Esophagus (tissue), 2 donors: ENCODE measurements at regions not wholly inside any gene's neighbourhood (a gene's known extent, or its start where the extent isn't known, plus 50 kb on each side); places are given as distances from the start of the nearest gene placed in this dataset.

Experiments
- H3K27ac ChIP-seq, 2 donors: one replicate each; pipeline ENCODE4 v1.5.1; 2013; ENCODE audit warnings: low read depth in 2 of 2, mild to moderate bottlenecking in 2 of 2, inconsistent platforms in 1 of 2, low read length in 1 of 2, moderate library complexity in 1 of 2
- H3K27me3 ChIP-seq, 2 donors: one replicate each; pipeline ENCODE4 v1.6.1; 2013; ENCODE audit warnings: low read length in 2 of 2, control low read depth in 1 of 2, mild to moderate bottlenecking in 1 of 2; ENCODE audit not compliant: insufficient read depth in 2 of 2, control insufficient read depth in 1 of 2
- H3K36me3 ChIP-seq, 2 donors: one replicate each; pipeline ENCODE4 v1.6.1; 2013; ENCODE audit warnings: low read length in 1 of 2; ENCODE audit not compliant: control insufficient read depth in 2 of 2, insufficient read depth in 2 of 2
- H3K4me1 ChIP-seq, 2 donors: one replicate each; pipeline ENCODE4 v1.6.1; 2013; ENCODE audit warnings: low read length in 1 of 2; ENCODE audit not compliant: control insufficient read depth in 2 of 2, insufficient read depth in 2 of 2
- H3K4me3 ChIP-seq, 2 donors: one replicate each; pipeline ENCODE4 v1.5.1; 2013; ENCODE audit warnings: low read length in 2 of 2, mild to moderate bottlenecking in 2 of 2, low read depth in 1 of 2, moderate library complexity in 1 of 2
- H3K9me3 ChIP-seq, 2 donors: one replicate each; pipeline ENCODE4 v1.6.1; 2013; ENCODE audit warnings: mild to moderate bottlenecking in 2 of 2, low read depth in 1 of 2, low read length in 1 of 2, moderate library complexity in 1 of 2; ENCODE audit not compliant: control insufficient read depth in 2 of 2, insufficient read depth in 1 of 2
- WGBS, 2 donors: extraction: QIAGEN DNeasy Blood & Tissue Kit; methylation state at CpG; one replicate each; pipeline ENCODE4 v1.1.7; 2013; 5-methylcytosine and 5-hydroxymethylcytosine counted together
- donor health status: healthy with polysubstance abuse.
- donor health status: Bipolar disorder and iron deficiency.

DNA sequence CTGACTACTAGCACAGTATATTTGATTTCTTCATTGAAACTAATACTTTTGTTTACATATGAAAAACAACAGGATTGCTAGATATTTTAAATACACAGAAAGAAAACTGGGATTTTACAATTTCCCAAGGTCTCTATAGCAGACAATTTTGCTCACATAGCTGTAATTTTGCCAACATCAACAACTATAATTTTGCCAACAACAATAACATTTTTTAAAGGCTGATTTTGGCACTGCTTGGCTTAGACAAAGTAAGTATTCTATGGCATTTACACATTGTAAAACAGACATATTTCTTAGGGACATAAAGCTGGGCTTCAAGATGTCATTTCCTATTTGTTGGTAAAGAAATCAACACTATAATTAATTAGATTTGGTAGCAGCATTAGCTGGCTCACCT lies 922.1 kb downstream of the RAB28 start:
- H3K4me1 ChIP-seq: no peaks in the 10 kb centered on the region
- peaks cover 0 to 2% of the 10 kb centered on the region in 2 donors for H3K9me3 ChIP-seq
- H3K27me3 ChIP-seq: peaks cover 0 to 2% of the 10 kb centered on the region in 2 donors
- H3K27ac ChIP-seq: no peak overlapping the region
- H3K4me3 ChIP-seq: no peak overlapping the region
- no peaks in the 10 kb centered on the region for H3K36me3 ChIP-seq

DNA sequence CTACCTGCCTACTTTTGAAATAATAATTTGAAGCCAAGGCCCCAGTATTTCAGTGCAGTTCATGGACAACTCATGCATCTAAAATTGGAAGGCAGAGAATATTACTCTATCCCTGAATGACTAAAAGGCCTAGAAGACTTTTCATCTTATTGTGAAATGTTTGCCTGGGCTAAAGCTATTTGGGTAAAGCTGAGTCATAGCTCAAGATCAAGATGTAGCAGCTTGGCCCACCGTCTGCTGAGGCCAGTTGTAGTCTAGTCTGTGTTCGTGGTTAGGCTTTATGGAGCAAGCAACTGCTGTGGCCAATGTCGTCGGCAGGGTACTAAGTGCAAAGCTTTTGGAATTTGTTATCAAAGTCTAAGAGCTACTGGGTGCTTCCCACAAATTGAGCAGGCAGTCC lies 929.1 kb downstream of the RAB28 start:
- Histone ChIP-seq H3K9me3 (peaks cover 0 to 2% of the 10 kb centered on the region in 2 donors), H3K36me3 (no peaks in the 10 kb centered on the region), H3K27me3 (no peaks in the 10 kb centered on the region), H3K27ac (no peak overlapping the region), H3K4me1 (no peaks in the 10 kb centered on the region), H3K4me3 (no peak overlapping the region)
- WGBS, 2 donors: 77 to 79% methylated on average over 4 of the region's 4 CpGs

DNA sequence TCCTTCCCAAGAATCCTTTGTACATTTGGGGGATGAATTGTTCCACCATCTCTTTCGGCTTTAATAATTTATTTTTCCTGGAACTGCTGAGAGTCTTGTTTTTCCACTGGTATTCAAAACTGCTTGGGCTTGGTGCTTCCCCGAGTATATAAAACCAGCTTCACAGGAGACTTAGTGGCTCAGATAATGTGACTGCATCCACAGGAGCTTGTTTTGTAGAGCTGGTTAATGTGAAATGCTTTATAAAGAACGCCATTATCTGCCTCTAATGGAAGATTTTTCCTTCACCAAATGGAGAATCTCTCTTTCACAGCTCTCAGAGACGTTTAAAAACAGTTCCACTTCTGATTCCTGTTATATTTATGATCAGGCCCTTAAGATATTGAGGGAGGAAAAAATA lies 935.5 kb downstream of the RAB28 start:
- H3K27me3 ChIP-seq: no peaks in the 10 kb centered on the region
- H3K4me3 ChIP-seq: no peak overlapping the region
- H3K36me3 ChIP-seq: no peaks in the 10 kb centered on the region
- H3K27ac ChIP-seq: no peak overlapping the region
- WGBS, 2 donors: 59% methylated on average over 4 of the region's 4 CpGs
- H3K4me1 ChIP-seq: no peaks in the 10 kb centered on the region
- no peaks in the 10 kb centered on the region for H3K9me3 ChIP-seq

DNA sequence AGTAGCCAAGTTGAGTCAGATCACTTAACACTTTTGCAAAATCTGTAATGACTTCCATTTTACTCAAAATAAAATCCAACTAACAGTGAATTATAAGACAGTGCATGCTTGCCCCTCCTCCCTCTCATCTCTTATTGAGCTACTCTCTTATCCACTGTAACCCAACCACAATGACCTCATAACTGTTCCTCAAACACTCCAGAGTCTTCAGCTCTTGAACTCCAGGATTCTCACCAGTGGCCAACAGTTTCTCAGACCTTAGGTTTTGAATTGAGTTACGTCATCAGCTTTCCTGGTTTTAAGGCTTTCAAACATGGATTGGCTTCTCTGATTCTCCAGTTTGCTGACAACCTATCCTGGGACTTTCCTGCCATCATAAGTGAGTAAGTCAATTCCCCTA lies 938.3 kb downstream of the RAB28 start:
- H3K36me3 ChIP-seq: no peaks in the 10 kb centered on the region
- H3K4me3 ChIP-seq: no peak overlapping the region
- no peaks in the 10 kb centered on the region for H3K27me3 ChIP-seq
- no peaks in the 10 kb centered on the region for H3K9me3 ChIP-seq
- no peaks in the 10 kb centered on the region for H3K4me1 ChIP-seq
- WGBS, 2 donors: 80 to 88% methylated on average over 1 of the region's 1 CpG
- H3K27ac ChIP-seq: no peak overlapping the region

DNA sequence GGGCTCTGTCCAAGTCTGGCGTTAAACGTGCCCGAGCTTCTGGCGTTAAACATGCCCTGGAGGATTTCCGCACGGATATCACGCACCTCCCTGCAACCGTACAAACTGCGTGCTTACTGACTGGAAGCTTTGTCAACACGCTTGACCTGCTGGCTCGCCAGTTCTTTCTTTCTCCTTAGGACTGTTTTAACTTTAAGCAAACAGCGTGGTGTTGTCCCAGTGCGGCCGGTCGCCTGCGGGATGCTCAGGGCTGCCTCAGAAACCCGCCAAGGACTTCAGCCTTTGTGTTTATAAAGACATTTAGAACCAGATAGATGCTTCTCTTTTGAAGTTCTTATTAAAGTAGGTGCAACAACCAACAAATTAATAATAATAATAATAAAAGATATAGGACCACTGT lies 946.0 kb downstream of the RAB28 start:
- no peak overlapping the region for H3K4me3 ChIP-seq
- WGBS, 2 donors: 70 to 80% methylated on average over 17 of the region's 17 CpGs
- H3K27me3 ChIP-seq: no peaks in the 10 kb centered on the region
- no peak overlapping the region for H3K27ac ChIP-seq
- no peaks in the 10 kb centered on the region for H3K4me1 ChIP-seq
- H3K36me3 ChIP-seq: no peaks in the 10 kb centered on the region
- H3K9me3 ChIP-seq: peaks cover 0 to 7% of the 10 kb centered on the region in 2 donors

DNA sequence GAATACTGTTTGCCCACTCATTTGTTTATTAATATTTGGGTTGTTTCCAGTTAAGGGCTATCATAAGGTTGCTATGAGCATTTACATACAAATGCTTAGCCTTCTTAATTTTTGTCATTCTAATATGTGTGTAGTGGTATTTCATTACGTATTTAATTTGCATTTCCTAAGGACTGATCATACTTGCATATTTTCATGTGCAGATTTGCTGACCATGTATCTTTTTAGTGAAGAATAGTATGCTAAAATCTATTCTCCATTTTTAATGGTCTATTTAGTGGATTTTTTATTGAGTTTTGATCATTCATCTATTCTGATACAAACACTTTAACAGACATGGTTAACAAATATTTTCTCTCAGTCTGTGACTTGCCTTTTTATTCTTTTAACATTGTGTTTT lies 949.5 kb downstream of the RAB28 start:
- Histone ChIP-seq H3K36me3 (no peaks in the 10 kb centered on the region), H3K4me3 (no peak overlapping the region), H3K9me3 (peaks cover 0 to 3% of the 10 kb centered on the region in 2 donors), H3K27me3 (no peaks in the 10 kb centered on the region), H3K4me1 (no peaks in the 10 kb centered on the region), H3K27ac (no peak overlapping the region)
- WGBS, 2 donors: 82 to 85% methylated on average over 1 of the region's 1 CpG

DNA sequence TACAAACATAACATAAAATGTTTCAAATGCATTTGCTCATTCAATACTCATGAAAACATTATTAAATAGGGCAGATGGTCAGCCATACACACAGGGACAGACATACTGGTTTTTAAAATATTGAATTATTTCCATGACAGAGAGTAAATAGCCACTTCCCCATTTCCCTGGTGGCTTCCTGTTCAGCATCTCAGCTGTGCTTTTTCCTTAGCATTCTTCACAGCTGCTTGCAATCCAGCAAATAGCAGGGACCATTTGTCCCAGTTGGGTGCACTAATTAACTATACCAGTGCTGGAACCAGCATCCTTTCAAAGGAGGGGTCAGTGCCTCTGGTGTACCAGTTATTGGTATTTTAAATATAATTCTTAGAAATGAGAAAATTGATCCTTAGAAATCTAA lies 964.7 kb downstream of the RAB28 start:
- Histone ChIP-seq H3K27me3 (no peaks in the 10 kb centered on the region), H3K9me3 (peaks cover 0 to 3% of the 10 kb centered on the region in 2 donors)

DNA sequence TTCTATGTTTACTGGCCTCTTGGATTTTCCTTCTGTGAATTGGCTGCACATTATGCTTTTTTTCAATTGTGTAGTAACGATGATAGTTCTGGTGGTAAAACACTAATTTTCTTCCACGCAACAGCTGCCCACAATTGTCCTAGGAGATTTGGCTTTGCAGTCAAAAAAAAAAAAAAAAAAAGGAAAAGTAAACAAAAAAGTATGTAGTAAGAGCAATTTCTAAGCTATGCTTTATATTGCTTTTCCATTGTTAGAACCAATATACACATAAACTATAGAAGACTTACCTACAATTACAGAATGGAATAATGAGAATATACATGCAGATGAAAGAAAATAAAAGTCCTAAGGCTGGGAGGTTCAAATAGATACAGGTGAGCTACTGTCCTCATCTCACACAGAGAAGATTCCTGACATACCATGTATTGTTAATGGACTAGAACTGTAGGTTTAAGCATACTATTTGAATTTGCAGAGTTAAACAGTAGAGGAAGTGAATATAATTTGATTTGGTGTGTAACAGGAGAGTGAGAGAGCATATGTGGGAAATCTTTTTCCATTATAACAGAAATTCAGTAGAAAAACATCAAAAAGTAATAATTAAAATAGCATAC lies 976.2 kb downstream of the RAB28 start:
- Histone ChIP-seq H3K36me3 (no peaks in the 10 kb centered on the region), H3K9me3 (peaks cover 0 to 2% of the 10 kb centered on the region in 2 donors)

More for the DNA sequence above, 964.7 kb downstream of the RAB28 start:
- Histone ChIP-seq H3K27ac (no peak overlapping the region), H3K4me1 (no peaks in the 10 kb centered on the region), H3K4me3 (no peak overlapping the region), H3K36me3 (no peaks in the 10 kb centered on the region)

DNA sequence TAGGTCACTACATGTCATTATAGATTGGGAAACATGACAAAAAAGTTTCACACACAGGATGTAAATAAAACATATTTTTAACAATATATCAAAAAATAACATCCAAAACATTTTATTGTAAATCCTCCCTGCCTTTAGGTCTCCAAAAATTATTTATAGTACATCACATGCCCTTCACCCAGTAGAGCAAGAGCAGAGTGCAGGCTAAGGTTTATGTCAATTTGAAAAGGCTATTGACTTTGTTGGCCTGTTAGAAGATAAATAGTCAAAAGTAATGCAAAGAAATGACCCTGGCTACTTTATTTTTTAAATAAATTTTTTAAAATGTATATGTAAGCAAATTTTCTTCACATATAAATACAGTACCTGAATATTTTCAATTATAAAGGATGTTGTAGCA lies 983.7 kb downstream of the RAB28 start:
- Histone ChIP-seq H3K9me3 (peaks cover 2% of the 10 kb centered on the region in 2 donors), H3K4me3 (no peak overlapping the region), H3K36me3 (no peaks in the 10 kb centered on the region), H3K4me1 (no peaks in the 10 kb centered on the region), H3K27ac (no peak overlapping the region), H3K27me3 (no peaks in the 10 kb centered on the region)

More for the DNA sequence above, 976.2 kb downstream of the RAB28 start:
- Histone ChIP-seq H3K4me1 (no peaks in the 10 kb centered on the region), H3K27me3 (no peaks in the 10 kb centered on the region), H3K27ac (no peak overlapping the region), H3K4me3 (no peak overlapping the region)
- WGBS, 2 donors: 52 to 58% methylated on average over 2 of the region's 2 CpGs

DNA sequence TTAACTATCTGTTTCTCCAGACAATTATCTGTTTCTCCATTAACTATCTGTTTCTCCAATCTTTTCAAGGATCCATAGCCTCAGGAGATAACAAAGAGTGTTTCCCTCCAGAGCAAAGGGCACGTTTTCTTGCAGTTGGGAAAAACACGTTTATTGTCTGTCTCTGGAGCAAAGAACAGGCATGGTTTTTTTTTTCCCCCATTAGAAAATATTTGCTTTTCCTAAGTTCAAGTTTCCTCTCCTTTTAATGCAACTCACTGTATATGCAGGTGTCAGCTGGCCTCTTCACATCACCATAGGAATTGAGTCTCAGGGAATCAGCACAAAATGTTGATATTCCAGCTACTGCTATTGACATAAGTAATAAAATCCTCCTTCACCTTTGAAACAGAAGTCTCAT lies 984.4 kb downstream of the RAB28 start:
- Histone ChIP-seq H3K4me1 (no peaks in the 10 kb centered on the region), H3K27me3 (no peaks in the 10 kb centered on the region), H3K4me3 (no peak overlapping the region), H3K36me3 (no peaks in the 10 kb centered on the region), H3K9me3 (peaks cover 2% of the 10 kb centered on the region in 2 donors), H3K27ac (no peak overlapping the region)
- WGBS, 2 donors: 18 to 30% methylated on average over 2 of the region's 2 CpGs
